ENCODE measurements at regions not wholly inside any gene's neighbourhood (a gene's known extent, or its start where the extent isn't known, plus 50 kb on each side); places are given as distances from the start of the nearest gene placed in this dataset.

DNA sequence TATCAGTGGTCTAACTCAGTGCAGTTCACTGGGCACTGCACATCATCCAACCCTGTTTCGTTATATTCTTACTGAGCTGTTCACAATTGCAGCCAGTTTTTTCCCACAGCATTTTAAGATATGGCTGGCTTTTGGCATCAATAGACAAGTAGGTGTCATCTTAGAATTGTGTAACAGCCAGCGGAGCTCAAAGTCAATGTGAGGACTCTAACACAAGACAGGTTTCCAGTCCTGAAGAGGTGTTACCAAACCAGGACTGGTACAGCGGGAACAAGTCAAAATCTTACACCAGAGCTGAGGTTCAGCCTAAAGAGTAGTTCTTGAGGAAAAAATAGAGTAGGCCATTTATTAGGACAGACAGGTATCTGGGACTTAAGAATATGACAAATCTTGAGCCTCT, 313.3 kb downstream of the SEC16B start:
- TF ChIP-seq, protein P1, sequence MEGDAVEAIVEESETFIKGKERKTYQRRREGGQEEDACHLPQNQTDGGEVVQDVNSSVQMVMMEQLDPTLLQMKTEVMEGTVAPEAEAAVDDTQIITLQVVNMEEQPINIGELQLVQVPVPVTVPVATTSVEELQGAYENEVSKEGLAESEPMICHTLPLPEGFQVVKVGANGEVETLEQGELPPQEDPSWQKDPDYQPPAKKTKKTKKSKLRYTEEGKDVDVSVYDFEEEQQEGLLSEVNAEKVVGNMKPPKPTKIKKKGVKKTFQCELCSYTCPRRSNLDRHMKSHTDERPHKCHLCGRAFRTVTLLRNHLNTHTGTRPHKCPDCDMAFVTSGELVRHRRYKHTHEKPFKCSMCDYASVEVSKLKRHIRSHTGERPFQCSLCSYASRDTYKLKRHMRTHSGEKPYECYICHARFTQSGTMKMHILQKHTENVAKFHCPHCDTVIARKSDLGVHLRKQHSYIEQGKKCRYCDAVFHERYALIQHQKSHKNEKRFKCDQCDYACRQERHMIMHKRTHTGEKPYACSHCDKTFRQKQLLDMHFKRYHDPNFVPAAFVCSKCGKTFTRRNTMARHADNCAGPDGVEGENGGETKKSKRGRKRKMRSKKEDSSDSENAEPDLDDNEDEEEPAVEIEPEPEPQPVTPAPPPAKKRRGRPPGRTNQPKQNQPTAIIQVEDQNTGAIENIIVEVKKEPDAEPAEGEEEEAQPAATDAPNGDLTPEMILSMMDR (IDR thresholded peaks at IDR 0.05) = no peak
- TF ChIP-seq, protein P2, sequence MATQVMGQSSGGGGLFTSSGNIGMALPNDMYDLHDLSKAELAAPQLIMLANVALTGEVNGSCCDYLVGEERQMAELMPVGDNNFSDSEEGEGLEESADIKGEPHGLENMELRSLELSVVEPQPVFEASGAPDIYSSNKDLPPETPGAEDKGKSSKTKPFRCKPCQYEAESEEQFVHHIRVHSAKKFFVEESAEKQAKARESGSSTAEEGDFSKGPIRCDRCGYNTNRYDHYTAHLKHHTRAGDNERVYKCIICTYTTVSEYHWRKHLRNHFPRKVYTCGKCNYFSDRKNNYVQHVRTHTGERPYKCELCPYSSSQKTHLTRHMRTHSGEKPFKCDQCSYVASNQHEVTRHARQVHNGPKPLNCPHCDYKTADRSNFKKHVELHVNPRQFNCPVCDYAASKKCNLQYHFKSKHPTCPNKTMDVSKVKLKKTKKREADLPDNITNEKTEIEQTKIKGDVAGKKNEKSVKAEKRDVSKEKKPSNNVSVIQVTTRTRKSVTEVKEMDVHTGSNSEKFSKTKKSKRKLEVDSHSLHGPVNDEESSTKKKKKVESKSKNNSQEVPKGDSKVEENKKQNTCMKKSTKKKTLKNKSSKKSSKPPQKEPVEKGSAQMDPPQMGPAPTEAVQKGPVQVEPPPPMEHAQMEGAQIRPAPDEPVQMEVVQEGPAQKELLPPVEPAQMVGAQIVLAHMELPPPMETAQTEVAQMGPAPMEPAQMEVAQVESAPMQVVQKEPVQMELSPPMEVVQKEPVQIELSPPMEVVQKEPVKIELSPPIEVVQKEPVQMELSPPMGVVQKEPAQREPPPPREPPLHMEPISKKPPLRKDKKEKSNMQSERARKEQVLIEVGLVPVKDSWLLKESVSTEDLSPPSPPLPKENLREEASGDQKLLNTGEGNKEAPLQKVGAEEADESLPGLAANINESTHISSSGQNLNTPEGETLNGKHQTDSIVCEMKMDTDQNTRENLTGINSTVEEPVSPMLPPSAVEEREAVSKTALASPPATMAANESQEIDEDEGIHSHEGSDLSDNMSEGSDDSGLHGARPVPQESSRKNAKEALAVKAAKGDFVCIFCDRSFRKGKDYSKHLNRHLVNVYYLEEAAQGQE (IDR thresholded peaks at IDR 0.05; ENCODE audit: insufficient read depth in 1 of 2, low read depth in 2 of 2, low read length in 1 of 2) = no peak
- TF ChIP-seq POLR2AphosphoS5 (IDR thresholded peaks at IDR 0.05; ENCODE audit: low read depth, low read length) = no peak

All from Panc1 (cell line).